ENCODE measurements at regions not wholly inside any gene's neighbourhood (a gene's known extent, or its start where the extent isn't known, plus 50 kb on each side); places are given as distances from the start of the nearest gene placed in this dataset.
"Not testable (repeated sequence)": the region's sequence is repeated elsewhere in the genome, so short reads cannot be mapped to it uniquely, and the experiment has no call there.

- no peak for DNase-seq
Observed at GRCh38 chr5:178063277-178063676, 50.1 kb upstream of the N4BP3 start.

- DNase-seq, result peak; percentile 79
Observed at GRCh38 chr5:178058321-178059012, 54.9 kb upstream of the N4BP3 start.

- no peak for DNase-seq
Observed at GRCh38 chr5:178057839-178058238, 55.5 kb upstream of the N4BP3 start.

- DNase-seq, result peak; percentile 27
Observed at GRCh38 chr5:178056935-178057334, 56.4 kb upstream of the N4BP3 start.

GRCh38 chr5:178055536-178055935 lies 57.8 kb upstream of the N4BP3 start:
- DNase-seq, result not testable (repeated sequence)

GRCh38 chr5:178052062-178052461 lies 56.0 kb upstream of the PROP1 start:
- not testable (repeated sequence) for DNase-seq

- DNase-seq, result not testable (repeated sequence)
Observed at GRCh38 chr5:178050873-178051272, 54.8 kb upstream of the PROP1 start.

GRCh38 chr5:178047943-178048342 lies 51.9 kb upstream of the PROP1 start:
- not testable (repeated sequence) for DNase-seq

- DNase-seq, result not testable (repeated sequence)
Observed at GRCh38 chr5:178046757-178047399, 50.8 kb upstream of the PROP1 start.

- not testable (repeated sequence) for DNase-seq
Observed at GRCh38 chr5:178045963-178046362, 49.9 kb upstream of the PROP1 start.
